HG03064 (cell line): ENCODE measurements at regions not wholly inside any gene's neighbourhood (a gene's known extent, or its start where the extent isn't known, plus 50 kb on each side); places are given as distances from the start of the nearest gene placed in this dataset.

Experiments used
- ATAC-seq: cut with Tn5 transposase; IDR thresholded peaks from one replicate; pipeline ENCODE4 v1.9.1; 2021; ENCODE audit warnings: low read depth; ENCODE audit not compliant: unreplicated experiment

GRCh38 chr11:128232588-128232987 lies 354.8 kb downstream of the ETS1 start:
- ATAC-seq = no peak

- no peak for ATAC-seq
These were observed 355.4 kb downstream of the ETS1 start for GRCh38 chr11:128231845-128232410.

- no peak for ATAC-seq
These were observed 359.9 kb downstream of the ETS1 start for GRCh38 chr11:128227466-128227865.

- ATAC-seq = no peak
These were observed 361.1 kb downstream of the ETS1 start for GRCh38 chr11:128226106-128226716.

- ATAC-seq = no peak
These were observed 365.0 kb downstream of the ETS1 start for GRCh38 chr11:128222245-128222884.

- ATAC-seq = no peak
These were observed 367.6 kb downstream of the ETS1 start for GRCh38 chr11:128219731-128220120.

- ATAC-seq = no peak
These were observed 371.2 kb downstream of the ETS1 start for GRCh38 chr11:128216198-128216597.

GRCh38 chr11:128215238-128215882 lies 372.0 kb downstream of the ETS1 start:
- ATAC-seq = no peak

GRCh38 chr11:128214263-128214662 lies 373.1 kb downstream of the ETS1 start:
- ATAC-seq = no peak

- ATAC-seq = no peak
These were observed 373.9 kb downstream of the ETS1 start for GRCh38 chr11:128213461-128213860.

- no peak for ATAC-seq
These were observed 375.0 kb downstream of the ETS1 start for GRCh38 chr11:128212324-128212723.

GRCh38 chr11:128210148-128210940 lies 377.0 kb downstream of the ETS1 start:
- no peak for ATAC-seq

GRCh38 chr11:128209138-128209435 lies 378.3 kb downstream of the ETS1 start:
- ATAC-seq = no peak

GRCh38 chr11:128208329-128209137 lies 378.8 kb downstream of the ETS1 start:
- ATAC-seq = no peak

GRCh38 chr11:128207861-128208321 lies 379.5 kb downstream of the ETS1 start:
- ATAC-seq = no peak

GRCh38 chr11:128206461-128206860 lies 380.9 kb downstream of the ETS1 start:
- no peak for ATAC-seq

GRCh38 chr11:128205796-128206195 lies 381.6 kb downstream of the ETS1 start:
- no peak for ATAC-seq

GRCh38 chr11:128204898-128205297 lies 382.5 kb downstream of the ETS1 start:
- no peak for ATAC-seq

- ATAC-seq = no peak
These were observed 385.6 kb downstream of the ETS1 start for GRCh38 chr11:128201801-128202200.

GRCh38 chr11:128201009-128201408 lies 386.3 kb downstream of the ETS1 start:
- ATAC-seq = no peak
